Suppressor macrophage treated with lipopolysaccharide for 1 hour (primary cell): ENCODE measurements at regions not wholly inside any gene's neighbourhood (a gene's known extent, or its start where the extent isn't known, plus 50 kb on each side); places are given as distances from the start of the nearest gene placed in this dataset.
"Not testable (repeated sequence)": the region's sequence is repeated elsewhere in the genome, so short reads cannot be mapped to it uniquely, and the experiment has no call there.

Experiments used
- DNase-seq, 3 donors: peaks; one replicate each; pipeline ENCODE4 v3.0.0-alpha.2; 2020 to 2022

DNA sequence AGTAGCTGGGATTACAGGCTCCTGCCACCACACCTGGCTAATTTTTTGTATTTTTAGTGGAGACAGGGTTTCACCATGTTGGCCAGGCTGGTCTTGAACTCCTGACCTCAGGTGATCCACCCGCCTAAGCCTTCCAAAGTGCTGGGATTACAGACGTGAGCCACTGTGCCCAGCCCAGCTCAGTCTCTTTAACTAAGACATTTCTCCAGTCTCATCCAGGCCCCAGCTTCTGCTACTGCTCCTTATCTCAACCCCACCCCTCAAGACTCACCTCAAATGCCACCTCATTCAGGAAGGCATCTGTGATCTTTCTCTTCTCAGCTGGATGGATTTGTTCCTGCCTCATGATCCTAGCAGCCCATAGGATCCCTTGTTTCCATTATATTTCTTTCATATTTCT lies 85.9 kb upstream of the GRAMD1B start:
- not testable (repeated sequence) for DNase-seq

GRCh38 chr11:123338997-123339752 lies 90.9 kb upstream of the GRAMD1B start:
- DNase-seq = no peak

GRCh38 chr11:123338266-123338800 lies 91.7 kb upstream of the GRAMD1B start:
- no peak for DNase-seq

DNA sequence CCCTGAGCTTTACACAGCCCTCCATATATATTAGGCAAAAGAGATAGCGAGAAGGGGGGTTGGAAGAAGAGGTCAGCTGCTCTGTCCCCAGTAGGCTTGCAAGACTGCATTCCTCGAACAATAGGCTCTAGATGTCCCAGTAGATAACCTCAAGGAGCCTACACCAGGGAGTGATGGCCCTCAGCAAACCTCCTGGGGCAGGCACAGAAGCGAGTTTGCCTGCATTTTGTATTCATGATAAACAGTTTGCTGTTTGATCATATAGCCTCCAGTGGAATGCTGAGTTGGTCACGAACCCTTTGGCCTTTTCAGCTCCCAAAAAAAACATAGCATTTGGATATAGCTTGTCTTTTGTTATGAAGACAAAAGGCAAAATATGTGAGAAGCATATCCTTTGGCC lies 95.1 kb upstream of the GRAMD1B start:
- DNase-seq = no peak

GRCh38 chr11:123332577-123332976 lies 97.5 kb upstream of the GRAMD1B start:
- DNase-seq = not testable (repeated sequence)

- DNase-seq = no peak
Observed at GRCh38 chr11:123330948-123331347, 99.1 kb upstream of the GRAMD1B start.

DNA sequence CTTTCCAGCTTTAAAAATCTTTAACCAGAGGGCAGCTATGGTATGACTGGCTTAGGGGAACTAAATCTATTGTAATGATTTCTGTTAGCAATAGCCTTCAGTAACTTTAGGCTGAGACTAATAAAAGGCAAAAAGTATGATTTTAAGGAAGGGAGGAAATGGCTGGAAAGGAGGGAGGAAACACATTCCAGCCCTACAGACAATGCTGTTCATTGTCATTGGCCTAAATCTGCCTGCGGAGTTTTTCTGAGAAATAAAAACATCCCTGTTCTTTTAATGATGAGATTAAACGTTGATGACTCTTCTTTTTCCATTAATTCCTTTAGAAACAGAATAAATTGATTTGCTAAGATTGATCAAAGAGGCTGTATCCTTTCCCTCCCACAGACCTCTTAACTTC lies 99.6 kb upstream of the GRAMD1B start:
- DNase-seq = no peak

DNA sequence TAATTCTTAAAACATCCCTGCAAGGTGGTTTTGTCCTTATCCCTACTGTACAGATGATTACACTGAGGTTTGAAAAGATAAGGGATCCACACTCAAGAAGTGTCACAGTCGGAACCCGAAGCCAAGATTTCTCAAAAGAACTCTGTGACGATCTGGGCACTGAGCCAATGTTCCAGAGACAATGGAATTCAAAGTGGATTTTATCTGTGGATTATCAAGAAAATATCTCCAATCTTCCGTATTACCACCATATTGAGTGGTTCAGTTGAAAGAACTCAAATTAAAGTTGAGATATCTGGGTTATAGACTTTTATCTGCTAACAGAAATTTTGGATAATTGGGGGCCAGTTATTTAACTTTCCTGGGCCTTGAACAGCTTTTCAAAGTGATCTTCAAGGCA lies 100.0 kb upstream of the GRAMD1B start:
- DNase-seq = no peak

- DNase-seq = no peak
Observed at GRCh38 chr11:123328281-123328867, 101.7 kb upstream of the GRAMD1B start.

DNA sequence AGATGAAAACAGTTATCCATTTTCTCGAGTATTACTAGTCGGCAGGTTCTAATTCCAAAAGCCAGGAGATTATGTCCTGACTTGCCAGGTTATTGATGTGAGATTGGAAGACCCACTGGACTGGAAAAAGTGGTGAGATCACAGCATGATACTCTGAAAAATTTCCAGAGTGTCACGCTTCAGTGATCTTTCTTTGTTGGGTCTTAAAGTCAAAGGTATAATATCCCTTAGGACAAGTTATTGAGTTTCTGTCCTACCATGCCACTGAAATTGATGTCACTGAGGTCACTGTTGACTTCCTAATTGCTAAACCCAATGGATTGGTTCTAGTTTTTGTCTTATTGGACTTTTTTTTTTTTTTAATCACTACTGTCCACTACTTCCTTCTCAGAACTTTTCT lies 104.5 kb upstream of the GRAMD1B start:
- DNase-seq = peak; percentile 10 to 37 (median 18)

- no peak for DNase-seq
Observed at GRCh38 chr11:123323568-123323967, 106.5 kb upstream of the GRAMD1B start.

DNA sequence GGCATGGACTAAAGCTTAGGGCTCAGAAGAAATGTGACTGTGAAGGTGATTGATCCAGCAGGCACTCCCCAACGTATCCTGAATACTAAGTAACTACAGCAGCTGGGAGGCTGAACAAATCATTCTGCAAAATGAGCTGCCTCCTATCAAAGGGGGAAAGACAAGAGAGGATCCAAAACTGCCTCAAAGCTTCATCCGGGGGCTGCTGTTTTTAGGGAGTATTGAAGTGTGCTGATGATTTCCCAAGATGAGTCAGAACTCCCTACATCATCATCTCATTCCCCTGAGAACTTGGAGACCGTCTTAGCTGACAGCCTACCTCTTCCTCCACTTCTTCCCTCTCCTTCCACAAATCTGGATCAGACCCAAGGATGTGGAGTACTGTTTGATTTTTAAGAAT lies 108.4 kb upstream of the GRAMD1B start:
- DNase-seq = no peak

DNA sequence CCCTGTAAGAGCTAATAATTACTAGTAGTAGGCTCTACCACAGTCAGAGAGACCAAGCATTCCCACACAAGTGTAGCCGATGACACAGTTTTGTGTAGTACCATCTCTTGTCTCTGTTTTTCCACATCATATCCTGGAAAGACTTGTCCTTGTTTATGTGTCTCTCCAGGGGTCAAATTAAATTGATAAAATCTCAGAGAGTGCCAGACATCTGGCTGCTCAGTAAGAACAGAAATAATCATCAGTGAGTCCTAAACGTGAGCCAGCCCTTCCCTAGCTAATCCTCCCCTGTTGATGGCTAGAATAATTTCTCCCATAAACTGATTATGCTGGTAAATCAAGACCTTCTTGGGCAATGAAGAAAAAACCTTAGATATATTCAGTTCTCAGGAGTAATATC lies 111.4 kb upstream of the GRAMD1B start:
- DNase-seq = no peak

- DNase-seq = not testable (repeated sequence)
Observed at GRCh38 chr11:123318132-123318531, 111.9 kb upstream of the GRAMD1B start.

- DNase-seq = peak; percentile 10 to 53 (median 19)
Observed at GRCh38 chr11:123316003-123316402, 114.1 kb upstream of the GRAMD1B start.

DNA sequence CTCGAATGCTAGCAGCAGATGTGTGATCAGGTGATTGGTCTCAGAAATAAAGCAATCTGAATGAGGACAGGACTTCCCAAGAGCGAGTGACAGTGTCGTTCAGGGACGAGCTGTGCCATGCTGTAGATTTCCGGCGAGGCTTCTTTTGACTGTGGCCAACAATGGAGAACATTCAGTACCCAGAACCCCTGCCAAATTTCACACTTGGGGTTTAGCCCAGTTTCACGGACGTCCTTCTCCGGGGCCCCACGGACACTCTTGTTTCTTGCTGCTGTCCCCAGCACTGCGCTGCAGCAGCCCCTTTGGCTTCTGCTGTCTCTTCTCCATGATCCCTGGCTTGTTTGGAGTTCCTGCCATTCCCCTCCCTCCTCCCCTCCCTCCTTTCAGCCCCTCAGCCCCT lies 115.1 kb upstream of the GRAMD1B start:
- no peak for DNase-seq

GRCh38 chr11:123313262-123313661 lies 116.8 kb upstream of the GRAMD1B start:
- no peak for DNase-seq

DNA sequence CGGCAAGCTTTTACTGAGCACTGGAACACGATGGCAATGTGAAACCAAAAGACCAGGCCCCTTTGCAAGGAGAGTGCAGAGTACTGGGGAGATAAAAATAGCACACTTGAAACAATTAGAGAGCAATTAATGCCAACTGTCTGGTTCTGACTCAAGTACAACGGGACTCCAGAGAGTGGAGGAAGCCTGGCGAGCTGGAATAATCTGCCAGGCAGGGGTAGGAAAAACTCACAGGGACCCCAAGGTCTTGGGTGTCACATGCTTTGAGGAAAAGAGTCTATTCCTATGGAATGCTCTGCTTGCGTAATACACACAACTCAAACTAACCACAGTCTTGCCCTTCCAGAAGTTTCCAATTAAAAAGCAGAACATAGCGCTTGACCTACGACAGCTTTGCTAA lies 113.0 kb upstream of the CLMP start:
- peak in 1 of 3 donors; percentile 24 for DNase-seq

GRCh38 chr11:123307276-123307675 lies 112.2 kb upstream of the CLMP start:
- DNase-seq = no peak

GRCh38 chr11:123306531-123306930 lies 111.5 kb upstream of the CLMP start:
- no peak for DNase-seq

GRCh38 chr11:123305601-123306375 lies 110.7 kb upstream of the CLMP start:
- no peak for DNase-seq

- DNase-seq = no peak
Observed at GRCh38 chr11:123304828-123305466, 109.9 kb upstream of the CLMP start.

GRCh38 chr11:123303924-123304323 lies 108.9 kb upstream of the CLMP start:
- DNase-seq = no peak
